ENCODE measurements at regions not wholly inside any gene's neighbourhood (a gene's known extent, or its start where the extent isn't known, plus 50 kb on each side); places are given as distances from the start of the nearest gene placed in this dataset.

GRCh38 chr2:223669453-223670225, 67.5 kb upstream of the SCG2 start:
- Histone ChIP-seq H3K4me3 (ENCODE audit: low read depth, low read length, poor library complexity, severe bottlenecking) (no peak overlapping the region), H3K4me1 (ENCODE audit: insufficient read depth, low read length, severe bottlenecking) (no peaks in the 10 kb centered on the region), H3K27ac (ENCODE audit: low read depth, low read length, poor library complexity, severe bottlenecking) (no peak overlapping the region), H3K79me2 (ENCODE audit: insufficient read depth, low read length) (no peaks in the 10 kb centered on the region), H3F3A (ENCODE audit: insufficient read depth, low read length) (no peaks in the 10 kb centered on the region), H3K4me2 (ENCODE audit: low read length) (no peak overlapping the region), H4K20me1 (ENCODE audit: insufficient read depth, low read length) (no peaks in the 10 kb centered on the region), H3K9me3 (ENCODE audit: low read length) (no peaks in the 10 kb centered on the region), H2AFZ (ENCODE audit: low read length) (no peak overlapping the region), H3K9ac (ENCODE audit: low read length) (no peak overlapping the region), H3K36me3 (ENCODE audit: insufficient read depth, low read length) (no peaks in the 10 kb centered on the region), H3K27me3 (ENCODE audit: insufficient read depth, low read length) (no peaks in the 10 kb centered on the region), H3K9me2 (ENCODE audit: low read depth, low read length) (no peaks in the 10 kb centered on the region)
- TF ChIP-seq CTCF (IDR thresholded peaks at IDR 0.05; ENCODE audit: low read length) = no peak
- no peak for TF ChIP-seq EZH2 (IDR thresholded peaks at IDR 0.05; ENCODE audit: borderline replicate concordance, low read length)

- no peak overlapping the region for H3K27ac ChIP-seq (ENCODE audit: low read depth, low read length, poor library complexity, severe bottlenecking)
- no peak overlapping the region for H3K4me3 ChIP-seq (ENCODE audit: low read depth, low read length, poor library complexity, severe bottlenecking)
- TF ChIP-seq EZH2 (IDR thresholded peaks at IDR 0.05; ENCODE audit: borderline replicate concordance, low read length) = no peak
- no peak for TF ChIP-seq CTCF (IDR thresholded peaks at IDR 0.05; ENCODE audit: low read length)
- H3K9ac ChIP-seq (ENCODE audit: low read length) = no peak overlapping the region
- no peaks in the 10 kb centered on the region for H3K36me3 ChIP-seq (ENCODE audit: insufficient read depth, low read length)
- no peaks in the 10 kb centered on the region for H3F3A ChIP-seq (ENCODE audit: insufficient read depth, low read length)
- H3K27me3 ChIP-seq (ENCODE audit: insufficient read depth, low read length) = no peaks in the 10 kb centered on the region
- H3K4me1 ChIP-seq (ENCODE audit: insufficient read depth, low read length, severe bottlenecking) = no peaks in the 10 kb centered on the region
- no peaks in the 10 kb centered on the region for H3K9me3 ChIP-seq (ENCODE audit: low read length)
- no peak overlapping the region for H3K4me2 ChIP-seq (ENCODE audit: low read length)
- H4K20me1 ChIP-seq (ENCODE audit: insufficient read depth, low read length) = no peaks in the 10 kb centered on the region
- H3K79me2 ChIP-seq (ENCODE audit: insufficient read depth, low read length) = no peaks in the 10 kb centered on the region
- H2AFZ ChIP-seq (ENCODE audit: low read length) = no peak overlapping the region
- H3K9me2 ChIP-seq (ENCODE audit: low read depth, low read length) = no peaks in the 10 kb centered on the region
Measured at GRCh38 chr2:223668302-223668998, 66.3 kb upstream of the SCG2 start.

- H3K9me3 ChIP-seq (ENCODE audit: low read length) = no peaks in the 10 kb centered on the region
- no peak overlapping the region for H3K4me2 ChIP-seq (ENCODE audit: low read length)
- no peaks in the 10 kb centered on the region for H4K20me1 ChIP-seq (ENCODE audit: insufficient read depth, low read length)
- no peaks in the 10 kb centered on the region for H3K4me1 ChIP-seq (ENCODE audit: insufficient read depth, low read length, severe bottlenecking)
- no peak overlapping the region for H3K27ac ChIP-seq (ENCODE audit: low read depth, low read length, poor library complexity, severe bottlenecking)
- TF ChIP-seq EZH2 (IDR thresholded peaks at IDR 0.05; ENCODE audit: borderline replicate concordance, low read length) = no peak
- no peak for TF ChIP-seq CTCF (IDR thresholded peaks at IDR 0.05; ENCODE audit: low read length)
- H3K27me3 ChIP-seq (ENCODE audit: insufficient read depth, low read length) = no peaks in the 10 kb centered on the region
- H3K4me3 ChIP-seq (ENCODE audit: low read depth, low read length, poor library complexity, severe bottlenecking) = no peak overlapping the region
- no peaks in the 10 kb centered on the region for H3K36me3 ChIP-seq (ENCODE audit: insufficient read depth, low read length)
- no peak overlapping the region for H2AFZ ChIP-seq (ENCODE audit: low read length)
- H3F3A ChIP-seq (ENCODE audit: insufficient read depth, low read length) = no peaks in the 10 kb centered on the region
- no peaks in the 10 kb centered on the region for H3K79me2 ChIP-seq (ENCODE audit: insufficient read depth, low read length)
- H3K9me2 ChIP-seq (ENCODE audit: low read depth, low read length) = no peaks in the 10 kb centered on the region
- H3K9ac ChIP-seq (ENCODE audit: low read length) = no peak overlapping the region
Measured at GRCh38 chr2:223654384-223654915, 52.3 kb upstream of the SCG2 start.
